ENCODE measurements at regions not wholly inside any gene's neighbourhood (a gene's known extent, or its start where the extent isn't known, plus 50 kb on each side); places are given as distances from the start of the nearest gene placed in this dataset.

GRCh38 chr1:55329808-55330432, 114.8 kb upstream of the USP24 start:
- TF ChIP-seq POLR2A (IDR thresholded peaks at IDR 0.05) (no peak), CTCF (IDR thresholded peaks at IDR 0.05) (no peak)

Measured in testis (tissue), 2 donors.